ENCODE measurements at regions not wholly inside any gene's neighbourhood (a gene's known extent, or its start where the extent isn't known, plus 50 kb on each side); places are given as distances from the start of the nearest gene placed in this dataset.

- DNase-seq, result no peak
Measured at GRCh38 chr3:118408431-118408830, 626.2 kb downstream of the IGSF11 start.

GRCh38 chr3:118412503-118412902 lies 622.1 kb downstream of the IGSF11 start:
- no peak for DNase-seq

GRCh38 chr3:118425272-118425837 lies 609.3 kb downstream of the IGSF11 start:
- no peak for DNase-seq

- no peak for DNase-seq
Measured at GRCh38 chr3:118433825-118434224, 600.8 kb downstream of the IGSF11 start.

GRCh38 chr3:118435851-118436350 lies 598.7 kb downstream of the IGSF11 start:
- DNase-seq, result no peak

GRCh38 chr3:118436697-118437262 lies 597.9 kb downstream of the IGSF11 start:
- DNase-seq, result no peak

GRCh38 chr3:118445036-118445435 lies 589.6 kb downstream of the IGSF11 start:
- DNase-seq, result no peak

GRCh38 chr3:118447339-118447738 lies 587.3 kb downstream of the IGSF11 start:
- DNase-seq, result no peak

- no peak for DNase-seq
Measured at GRCh38 chr3:118466795-118467330, 567.8 kb downstream of the IGSF11 start.

GRCh38 chr3:118468801-118469200 lies 565.8 kb downstream of the IGSF11 start:
- no peak for DNase-seq

GRCh38 chr3:118472586-118472985 lies 562.1 kb downstream of the IGSF11 start:
- DNase-seq, result no peak

GRCh38 chr3:118473343-118473742 lies 561.3 kb downstream of the IGSF11 start:
- DNase-seq, result no peak

- no peak for DNase-seq
Measured at GRCh38 chr3:118476885-118477618, 557.6 kb downstream of the IGSF11 start.

- DNase-seq, result no peak
Measured at GRCh38 chr3:118477768-118478167, 556.9 kb downstream of the IGSF11 start.

- DNase-seq, result no peak
Measured at GRCh38 chr3:118478706-118479276, 555.9 kb downstream of the IGSF11 start.

- no peak for DNase-seq
Measured at GRCh38 chr3:118479376-118479775, 555.3 kb downstream of the IGSF11 start.

GRCh38 chr3:118480101-118480860 lies 554.4 kb downstream of the IGSF11 start:
- no peak for DNase-seq

GRCh38 chr3:118485693-118486092 lies 549.0 kb downstream of the IGSF11 start:
- no peak for DNase-seq

- DNase-seq, result no peak
Measured at GRCh38 chr3:118487734-118488133, 546.9 kb downstream of the IGSF11 start.

- DNase-seq, result no peak
Measured at GRCh38 chr3:118488732-118489131, 545.9 kb downstream of the IGSF11 start.

GRCh38 chr3:118495206-118495605 lies 539.4 kb downstream of the IGSF11 start:
- no peak for DNase-seq

GRCh38 chr3:118497274-118497673 lies 537.4 kb downstream of the IGSF11 start:
- no peak for DNase-seq

GRCh38 chr3:118501152-118501551 lies 533.5 kb downstream of the IGSF11 start:
- DNase-seq, result no peak

All from T-helper 1 cell (primary cell).